AG04449 (cell line): ENCODE measurements at regions not wholly inside any gene's neighbourhood (a gene's known extent, or its start where the extent isn't known, plus 50 kb on each side); places are given as distances from the start of the nearest gene placed in this dataset.

ENCODE experiments used
- CTCF ChIA-PET: fragments of 350-600 bp; formaldehyde crosslinking; extraction: SDS; loops from one replicate; lab custom pipeline; 2021; ENCODE audit warnings: antibody characterized with exemption; lab: Yijun Ruan, JAX
- POLR2A ChIA-PET: fragments of 400-600, 350-600 bp; formaldehyde crosslinking; extraction: SDS; loops from one replicate; lab custom pipeline; 2020; ENCODE audit warnings: antibody characterized with exemption, inconsistent platforms; lab: Yijun Ruan, JAX
- DNase-seq: peaks from one replicate; pipeline ENCODE4 v3.0.0-alpha.2; 2010; ENCODE audit warnings: low read depth, low spot score
- H3K4me3 ChIP-seq: 2 replicates; pipeline ENCODE4 v1.5.1; 2011; ENCODE audit warnings: low read depth, mild to moderate bottlenecking, control low read depth, low read length
- TF ChIP-seq, protein P1 (sequence below): IDR thresholded peaks from one replicate; pipeline ENCODE4 v1.5.1; 2011; ENCODE audit warnings: mild to moderate bottlenecking, moderate library complexity, low read length, control low read depth, inconsistent platforms; ENCODE audit not compliant: insufficient read depth; ENCODE audit errors: missing control alignments

DNA sequence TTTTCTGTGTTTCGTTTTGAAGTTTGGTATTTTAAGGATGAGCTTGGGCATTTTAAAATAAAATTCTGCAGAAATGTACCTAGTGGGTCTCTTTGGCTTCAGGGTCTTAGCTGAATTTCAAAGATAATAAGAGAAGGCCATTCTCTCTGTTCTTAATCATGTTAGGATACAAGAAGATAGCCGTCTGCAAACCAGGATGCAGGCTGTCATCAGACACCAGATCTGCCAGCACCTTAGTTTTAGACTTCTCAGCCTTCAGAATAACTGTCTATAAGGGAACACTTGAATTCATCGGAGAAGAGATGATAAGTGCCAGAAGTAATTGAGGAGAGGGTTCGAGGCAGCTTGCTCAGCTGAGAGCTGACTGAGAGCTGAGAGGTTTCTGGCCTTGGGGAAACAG is 202.1 kb downstream of the REEP3 start:
- no peak for DNase-seq
- H3K4me3 ChIP-seq, result no peak overlapping the region
- TF ChIP-seq, protein P1, sequence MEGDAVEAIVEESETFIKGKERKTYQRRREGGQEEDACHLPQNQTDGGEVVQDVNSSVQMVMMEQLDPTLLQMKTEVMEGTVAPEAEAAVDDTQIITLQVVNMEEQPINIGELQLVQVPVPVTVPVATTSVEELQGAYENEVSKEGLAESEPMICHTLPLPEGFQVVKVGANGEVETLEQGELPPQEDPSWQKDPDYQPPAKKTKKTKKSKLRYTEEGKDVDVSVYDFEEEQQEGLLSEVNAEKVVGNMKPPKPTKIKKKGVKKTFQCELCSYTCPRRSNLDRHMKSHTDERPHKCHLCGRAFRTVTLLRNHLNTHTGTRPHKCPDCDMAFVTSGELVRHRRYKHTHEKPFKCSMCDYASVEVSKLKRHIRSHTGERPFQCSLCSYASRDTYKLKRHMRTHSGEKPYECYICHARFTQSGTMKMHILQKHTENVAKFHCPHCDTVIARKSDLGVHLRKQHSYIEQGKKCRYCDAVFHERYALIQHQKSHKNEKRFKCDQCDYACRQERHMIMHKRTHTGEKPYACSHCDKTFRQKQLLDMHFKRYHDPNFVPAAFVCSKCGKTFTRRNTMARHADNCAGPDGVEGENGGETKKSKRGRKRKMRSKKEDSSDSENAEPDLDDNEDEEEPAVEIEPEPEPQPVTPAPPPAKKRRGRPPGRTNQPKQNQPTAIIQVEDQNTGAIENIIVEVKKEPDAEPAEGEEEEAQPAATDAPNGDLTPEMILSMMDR, result no peak
- ChIA-PET CTCF (interaction anchor here (4.1 to 14.4 kb wide), 4 partner anchors 10 to 558 kb away, joined by 30 to 375 read pairs (median 120); no protein-coding TSS in a partner anchor), POLR2A (no interaction called here)

DNA sequence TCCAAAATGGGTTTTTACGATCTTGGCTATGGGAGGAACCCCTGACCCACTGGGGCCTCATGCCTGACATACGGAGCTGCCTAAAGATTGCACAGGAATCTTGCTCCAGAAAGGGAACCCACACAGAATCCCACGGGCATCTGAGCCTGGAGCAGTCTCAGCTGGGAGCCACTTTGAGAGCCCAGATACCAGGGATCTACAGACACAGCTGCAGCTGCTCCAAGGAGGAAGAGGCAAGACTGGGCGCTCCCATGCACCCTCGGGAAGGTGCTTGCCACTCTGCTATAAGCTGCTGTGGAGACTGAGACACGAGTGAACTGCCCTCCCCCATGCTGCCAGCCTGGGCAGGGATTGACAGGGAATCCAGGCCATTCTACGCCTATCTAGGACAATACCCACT is 202.5 kb downstream of the REEP3 start:
- ChIA-PET CTCF (interaction anchor here (0.9 to 14.4 kb wide), 4 partner anchors 10 to 558 kb away, joined by 3 to 375 read pairs (median 120); no protein-coding TSS in a partner anchor), POLR2A (no interaction called here)
- H3K4me3 ChIP-seq, result no peak overlapping the region
- TF ChIP-seq, protein P1, result no peak
- DNase-seq, result no peak

DNA sequence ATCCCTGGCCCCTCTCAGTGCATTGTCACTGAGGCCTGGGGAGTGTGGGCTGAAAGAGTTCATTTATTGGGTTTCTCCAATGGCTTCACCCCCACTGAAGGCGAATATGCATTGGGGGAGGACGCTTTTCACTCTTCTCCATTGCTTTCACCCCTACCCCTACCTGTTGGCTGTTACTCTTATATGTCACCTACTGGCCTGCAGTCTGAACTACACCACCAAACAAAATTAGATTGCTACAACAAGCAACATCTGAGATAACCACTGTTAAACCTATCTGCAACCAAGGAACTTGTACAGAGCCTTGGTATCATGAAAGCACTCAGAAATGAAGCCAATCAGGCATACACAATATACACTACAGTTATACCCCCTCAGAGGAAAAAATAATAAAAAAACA is 203.7 kb downstream of the REEP3 start:
- no peak overlapping the region for H3K4me3 ChIP-seq
- ChIA-PET CTCF (no interaction called here), POLR2A (no interaction called here)
- TF ChIP-seq, protein P1, result no peak
- no peak for DNase-seq

DNA sequence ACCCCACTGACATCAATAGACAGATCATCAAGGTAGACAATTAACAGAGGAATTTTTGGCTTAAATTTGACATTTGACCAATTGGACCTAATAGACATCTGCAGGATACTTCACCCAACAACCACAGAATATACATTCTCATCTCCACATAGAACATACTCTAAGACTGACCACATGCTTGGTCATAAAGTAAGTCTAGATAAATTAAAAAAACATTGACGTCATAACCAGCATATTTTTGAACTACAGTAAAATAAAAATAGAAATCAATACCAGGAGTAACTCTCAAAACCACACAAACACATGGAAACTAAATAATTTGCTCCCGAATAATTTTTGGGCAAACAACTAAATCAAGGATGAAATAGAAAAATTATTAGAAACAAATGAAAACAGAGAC is 205.7 kb downstream of the REEP3 start:
- ChIA-PET CTCF (interaction anchor here (1.6 kb wide), 1 partner anchor 560 kb away, joined by 4 read pairs; no protein-coding TSS in a partner anchor), POLR2A (no interaction called here)
- H3K4me3 ChIP-seq, result no peak overlapping the region
- TF ChIP-seq, protein P1, result no peak
- no peak for DNase-seq

DNA sequence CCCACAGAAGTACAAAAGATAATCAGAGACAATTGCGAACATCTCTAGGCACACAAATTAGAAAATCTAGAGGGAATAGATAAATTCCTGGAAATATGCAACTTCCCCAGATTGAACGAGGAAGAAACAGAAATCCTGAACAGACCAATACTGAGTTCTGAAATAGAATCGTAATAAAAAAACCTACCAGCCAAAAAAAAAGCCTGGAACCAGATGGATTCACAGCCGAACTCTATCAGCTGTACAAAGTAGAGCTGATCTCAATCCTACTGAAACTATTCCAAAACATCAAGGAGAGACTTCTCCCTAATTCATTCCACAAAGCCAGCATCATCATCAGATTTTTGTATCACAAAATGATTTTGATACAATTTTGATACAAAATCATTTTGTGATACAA is 206.4 kb downstream of the REEP3 start:
- TF ChIP-seq, protein P1, result no peak
- no peak overlapping the region for H3K4me3 ChIP-seq
- no peak for DNase-seq
- ChIA-PET POLR2A (no interaction called here), CTCF (interaction anchor here (1.0 to 1.6 kb wide), 3 partner anchors 9 to 569 kb away, joined by 3 to 5 read pairs (median 4); no protein-coding TSS in a partner anchor)

DNA sequence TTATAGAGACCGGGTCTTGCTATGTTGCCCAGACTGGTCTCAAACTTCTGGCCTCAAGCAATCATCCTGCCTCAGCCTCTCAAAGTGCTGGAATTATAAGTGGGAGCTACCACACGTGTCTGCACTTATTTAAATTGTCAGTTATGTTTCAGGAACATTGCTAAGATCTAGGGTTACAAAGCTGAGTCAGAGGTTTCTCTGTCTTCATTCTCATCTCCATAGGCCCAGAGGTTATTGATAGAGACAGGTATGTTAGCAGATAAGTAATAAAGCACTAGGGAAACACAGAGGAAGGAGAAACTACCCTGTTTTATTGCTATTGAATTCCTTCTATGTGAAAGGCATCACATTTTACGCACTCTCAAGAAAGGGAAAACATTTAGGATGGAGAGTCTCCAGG is 214.1 kb downstream of the REEP3 start:
- ChIA-PET POLR2A (no interaction called here), CTCF (interaction anchor here (11.0 kb wide), 1 partner anchor 14 kb away, joined by 74 read pairs; no protein-coding TSS in a partner anchor)
- no peak for DNase-seq
- no peak overlapping the region for H3K4me3 ChIP-seq
- TF ChIP-seq, protein P1, result no peak
